Tibial nerve (tissue), 4 donors: ENCODE measurements at regions not wholly inside any gene's neighbourhood (a gene's known extent, or its start where the extent isn't known, plus 50 kb on each side); places are given as distances from the start of the nearest gene placed in this dataset.

Experiments used
- DNase-seq, 2 donors: peaks; one replicate each; pipeline ENCODE4 v3.0.0-alpha.2; 2019; ENCODE audit warnings: low spot score in 2 of 2
- H3K27ac ChIP-seq, 4 donors: fragments of 200-600 bp; sonication (generic) in 3 of 4; one replicate each; pipeline ENCODE4 v1.5.1; 2017 to 2019; ENCODE audit warnings: mild to moderate bottlenecking in 1 of 4
- H3K27me3 ChIP-seq, 2 donors: fragments of 200-600 bp; sonication (generic) in 1 of 2; one replicate each; pipeline versions ENCODE4 v1.5.1 to v1.6.0; 2017 to 2019
- H3K36me3 ChIP-seq, 3 donors: fragments of 200-600 bp; sonication (generic); one replicate each; pipeline ENCODE4 v1.5.1; 2018 to 2019
- H3K4me1 ChIP-seq, 4 donors: fragments of 200-600 bp; sonication (generic) in 3 of 4; one replicate each; pipeline ENCODE4 v1.5.1; 2017 to 2019
- H3K4me3 ChIP-seq, 4 donors: fragments of 200-600 bp; sonication (generic) in 3 of 4; one replicate each; pipeline ENCODE4 v1.5.1; 2017 to 2019; ENCODE audit warnings: mild to moderate bottlenecking in 1 of 4, moderate library complexity in 1 of 4
- H3K9me3 ChIP-seq, 4 donors: fragments of 200-600 bp; sonication (generic) in 3 of 4; one replicate each; pipeline ENCODE4 v1.5.1; 2017 to 2019
- EP300 ChIP-seq, 2 donors: sonication (generic); formaldehyde crosslinking; IDR thresholded peaks; one replicate each; pipeline ENCODE4 v1.6.1; 2017; ENCODE audit warnings: antibody characterized with exemption in 2 of 2, mild to moderate bottlenecking in 1 of 2
- POLR2A ChIP-seq, 2 donors: fragments of 450-650 bp; IDR thresholded peaks; one replicate each; pipeline ENCODE4 v1.6.1; 2017; ENCODE audit warnings: antibody characterized with exemption in 2 of 2, mild to moderate bottlenecking in 2 of 2, moderate library complexity in 2 of 2
- WGBS, 2 donors: methylation state at CpG; one replicate each; pipeline ENCODE4 v1.1.5; 2018; 5-methylcytosine and 5-hydroxymethylcytosine counted together
- TF ChIP-seq, protein P1 (sequence below), 5 experiments: fragments of 200-600 bp in 3 of 5; fragments of 450-650 bp in 2 of 5; sonication (generic) in 3 of 5; IDR thresholded peaks; one replicate each; pipeline ENCODE4 v1.5.1; 2016 to 2019; ENCODE audit warnings: antibody characterized with exemption in 5 of 5, mild to moderate bottlenecking in 3 of 5, moderate library complexity in 2 of 5

DNA sequence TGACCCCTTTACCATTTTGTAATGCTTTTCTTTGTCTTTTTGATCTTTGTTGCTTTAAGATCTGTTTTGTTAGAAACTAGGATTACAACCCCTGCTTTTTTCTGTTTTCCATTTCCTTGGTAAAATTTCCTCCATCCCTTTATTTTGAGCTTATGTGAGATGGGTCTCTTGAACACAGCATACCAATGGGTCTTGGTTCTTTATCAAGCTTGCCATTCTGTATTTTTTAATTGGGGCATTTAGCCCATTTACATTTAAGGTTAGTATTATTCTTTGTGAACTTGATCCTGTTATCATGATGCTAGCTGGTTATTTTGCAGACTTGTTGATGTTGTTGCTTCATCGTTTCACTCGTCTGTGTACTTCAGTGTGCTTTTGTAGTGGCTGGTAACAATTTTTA, 337.3 kb downstream of the SPATA31D1 start:
- Histone ChIP-seq H3K36me3 (no peaks in the 10 kb centered on the region), H3K9me3 (peaks cover 0 to 44% (median 6%) of the 10 kb centered on the region in 4 donors), H3K27me3 (no peaks in the 10 kb centered on the region), H3K27ac (no peak overlapping the region), H3K4me1 (no peaks in the 10 kb centered on the region), H3K4me3 (no peak overlapping the region)
- no peak for DNase-seq
- TF ChIP-seq EP300 (IDR thresholded peaks at IDR 0.05) = no peak
- TF ChIP-seq, protein P1, sequence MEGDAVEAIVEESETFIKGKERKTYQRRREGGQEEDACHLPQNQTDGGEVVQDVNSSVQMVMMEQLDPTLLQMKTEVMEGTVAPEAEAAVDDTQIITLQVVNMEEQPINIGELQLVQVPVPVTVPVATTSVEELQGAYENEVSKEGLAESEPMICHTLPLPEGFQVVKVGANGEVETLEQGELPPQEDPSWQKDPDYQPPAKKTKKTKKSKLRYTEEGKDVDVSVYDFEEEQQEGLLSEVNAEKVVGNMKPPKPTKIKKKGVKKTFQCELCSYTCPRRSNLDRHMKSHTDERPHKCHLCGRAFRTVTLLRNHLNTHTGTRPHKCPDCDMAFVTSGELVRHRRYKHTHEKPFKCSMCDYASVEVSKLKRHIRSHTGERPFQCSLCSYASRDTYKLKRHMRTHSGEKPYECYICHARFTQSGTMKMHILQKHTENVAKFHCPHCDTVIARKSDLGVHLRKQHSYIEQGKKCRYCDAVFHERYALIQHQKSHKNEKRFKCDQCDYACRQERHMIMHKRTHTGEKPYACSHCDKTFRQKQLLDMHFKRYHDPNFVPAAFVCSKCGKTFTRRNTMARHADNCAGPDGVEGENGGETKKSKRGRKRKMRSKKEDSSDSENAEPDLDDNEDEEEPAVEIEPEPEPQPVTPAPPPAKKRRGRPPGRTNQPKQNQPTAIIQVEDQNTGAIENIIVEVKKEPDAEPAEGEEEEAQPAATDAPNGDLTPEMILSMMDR (IDR thresholded peaks at IDR 0.05) = no peak
- no peak for TF ChIP-seq POLR2A (IDR thresholded peaks at IDR 0.05)
- 95 to 97% methylated on average over 2 of the region's 2 CpGs for WGBS, 2 donors

DNA sequence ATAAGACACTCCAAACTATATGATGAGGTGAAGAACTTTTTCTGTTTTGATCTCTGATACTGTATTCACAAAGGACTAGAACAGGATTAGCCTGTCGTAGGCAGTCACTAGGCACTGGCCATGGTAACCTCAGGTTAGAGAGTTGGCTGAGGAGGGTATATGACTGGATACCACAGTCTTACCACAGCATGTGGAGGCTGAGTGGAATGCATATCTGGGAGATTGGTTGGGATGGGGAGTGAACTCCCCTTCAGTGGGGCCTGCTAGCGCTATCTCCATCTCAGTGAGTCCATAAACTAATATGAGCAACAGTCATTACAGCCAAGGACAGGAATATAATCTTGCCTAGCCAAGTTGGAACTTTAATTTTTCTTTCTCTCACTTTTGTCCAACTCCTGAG, 339.1 kb downstream of the SPATA31D1 start:
- no peaks in the 10 kb centered on the region for H3K4me1 ChIP-seq
- WGBS, 2 donors = 97 to 98% methylated on average over 2 of the region's 2 CpGs
- TF ChIP-seq EP300 (IDR thresholded peaks at IDR 0.05) (no peak), POLR2A (IDR thresholded peaks at IDR 0.05) (no peak)
- TF ChIP-seq, protein P1 (IDR thresholded peaks at IDR 0.05) = no peak

DNA sequence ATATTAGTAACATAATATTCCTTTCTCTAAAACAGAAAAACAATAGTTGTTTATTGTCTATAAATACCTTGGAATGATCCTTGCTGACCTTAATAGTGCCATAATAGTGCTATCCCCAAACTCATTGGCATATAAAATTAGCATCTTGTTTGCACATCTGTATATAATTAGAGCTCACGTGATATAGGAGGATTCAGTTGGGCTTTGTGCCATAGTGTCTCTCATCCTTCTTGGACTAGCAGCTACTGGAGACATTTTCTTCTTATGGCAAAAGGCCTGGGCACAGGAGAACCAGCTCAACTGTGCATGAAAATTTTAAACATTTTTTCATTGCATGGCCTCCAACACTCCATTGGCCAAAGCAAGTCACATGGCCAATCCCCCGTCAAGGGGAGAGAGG, 342.5 kb downstream of the SPATA31D1 start:
- Histone ChIP-seq H3K9me3 (peaks cover 0 to 13% (median 2%) of the 10 kb centered on the region in 4 donors), H3K27ac (no peak overlapping the region), H3K27me3 (no peaks in the 10 kb centered on the region), H3K4me3 (no peak overlapping the region), H3K36me3 (no peaks in the 10 kb centered on the region), H3K4me1 (no peaks in the 10 kb centered on the region)
- 71 to 86% methylated on average over 2 of the region's 2 CpGs for WGBS, 2 donors
- TF ChIP-seq, protein P1 (IDR thresholded peaks at IDR 0.05) = no peak
- TF ChIP-seq EP300 (IDR thresholded peaks at IDR 0.05) (no peak), POLR2A (IDR thresholded peaks at IDR 0.05) (no peak)
- DNase-seq = no peak

More for the DNA sequence above, 339.1 kb downstream of the SPATA31D1 start:
- H3K9me3 ChIP-seq = peaks cover 0 to 39% (median 6%) of the 10 kb centered on the region in 4 donors
- DNase-seq = no peak
- H3K27me3 ChIP-seq = no peaks in the 10 kb centered on the region
- H3K36me3 ChIP-seq = no peaks in the 10 kb centered on the region
- H3K27ac ChIP-seq = no peak overlapping the region
- H3K4me3 ChIP-seq = no peak overlapping the region

DNA sequence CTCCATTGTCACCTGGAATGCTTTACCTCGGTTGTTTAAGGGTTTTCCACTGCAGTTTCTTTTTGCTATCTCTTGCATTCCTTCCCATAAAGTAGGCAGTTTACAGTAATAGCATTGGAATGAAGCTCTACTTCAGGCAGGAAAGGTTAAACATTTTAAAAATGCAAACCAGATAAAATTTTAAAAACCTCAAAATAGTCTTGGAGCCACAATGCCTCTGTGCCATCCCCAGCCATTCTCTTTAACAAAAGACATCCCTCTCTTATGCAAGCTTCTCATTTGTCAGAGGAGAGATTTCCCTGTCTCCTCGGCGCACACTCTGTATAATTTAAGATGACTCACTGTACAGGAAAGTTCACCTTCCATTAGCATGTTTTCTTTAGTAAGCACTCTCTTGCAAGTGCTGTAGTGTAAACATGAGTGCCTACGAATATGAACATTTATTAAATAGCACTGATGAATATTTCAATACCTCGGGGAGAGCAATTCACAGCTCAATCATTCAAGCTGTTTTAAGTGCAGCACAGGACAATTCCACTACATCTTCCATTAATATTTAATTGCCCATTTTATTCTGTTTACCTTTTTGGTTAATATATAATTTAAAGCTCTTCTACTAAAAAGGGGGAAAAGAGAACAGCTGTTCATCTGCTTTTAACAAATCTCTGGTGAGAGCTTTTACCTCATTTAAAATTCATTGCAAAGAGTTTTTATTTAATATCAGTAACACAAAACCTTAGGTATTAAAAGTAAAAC, 343.6 kb downstream of the SPATA31D1 start:
- DNase-seq = no peak
- H3K9me3 ChIP-seq = peaks cover 0 to 3% (median 0%) of the 10 kb centered on the region in 4 donors
- 56 to 68% methylated on average over 5 of the region's 5 CpGs for WGBS, 2 donors
- no peaks in the 10 kb centered on the region for H3K4me1 ChIP-seq
- H3K27ac ChIP-seq = no peak overlapping the region
- no peaks in the 10 kb centered on the region for H3K36me3 ChIP-seq
- no peak overlapping the region for H3K4me3 ChIP-seq
- TF ChIP-seq POLR2A (IDR thresholded peaks at IDR 0.05) = no peak
- no peak for TF ChIP-seq EP300 (IDR thresholded peaks at IDR 0.05)
- H3K27me3 ChIP-seq = no peaks in the 10 kb centered on the region

DNA sequence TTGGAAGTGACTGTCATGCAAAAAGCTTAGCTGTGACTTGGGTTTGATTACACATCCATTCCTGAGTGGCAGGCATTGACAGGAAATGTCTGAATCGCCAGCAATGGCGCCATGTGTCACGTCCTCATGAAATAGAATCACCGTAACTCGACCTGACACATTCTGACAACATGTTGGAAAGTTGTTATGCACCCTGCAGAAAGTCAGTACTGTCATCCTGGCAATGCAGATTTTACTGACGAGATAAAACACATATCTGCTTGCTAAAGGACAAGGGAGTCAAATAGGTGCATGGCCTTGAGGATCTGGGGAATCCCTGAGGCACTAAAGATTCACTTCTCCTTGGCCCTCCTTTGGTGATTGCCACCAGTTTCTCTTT, 344.2 kb downstream of the SPATA31D1 start:
- H3K27me3 ChIP-seq = no peaks in the 10 kb centered on the region
- no peaks in the 10 kb centered on the region for H3K36me3 ChIP-seq
- H3K27ac ChIP-seq = no peak overlapping the region
- 88 to 96% methylated on average over 6 of the region's 6 CpGs for WGBS, 2 donors
- H3K9me3 ChIP-seq = peaks cover 0 to under 1% (median 0%) of the 10 kb centered on the region in 4 donors
- no peak for DNase-seq
- TF ChIP-seq, protein P1 (IDR thresholded peaks at IDR 0.05) = no peak
- TF ChIP-seq EP300 (IDR thresholded peaks at IDR 0.05) (no peak), POLR2A (IDR thresholded peaks at IDR 0.05) (no peak)
- H3K4me3 ChIP-seq = no peak overlapping the region
- no peaks in the 10 kb centered on the region for H3K4me1 ChIP-seq
